Type B pancreatic cell (in vitro differentiated cells): ENCODE measurements at regions not wholly inside any gene's neighbourhood (a gene's known extent, or its start where the extent isn't known, plus 50 kb on each side); places are given as distances from the start of the nearest gene placed in this dataset.
A peak's percentile ranks its signal among the peaks of the same experiment; 100 is the strongest.

Experiments used
- DNase-seq: peaks from one replicate; pipeline ENCODE4 v3.0.0; 2021; ENCODE audit warnings: mixed read lengths; ENCODE audit not compliant: unreplicated experiment; ENCODE audit errors: extremely low spot score
- H3K27ac Mint-ChIP-seq: 2 replicates; pipeline ENCODE4 v1.8.0; 2021; ENCODE audit warnings: mild to moderate bottlenecking, mixed read lengths
- H3K27me3 Mint-ChIP-seq: 2 replicates; pipeline ENCODE4 v1.8.0; 2021; ENCODE audit warnings: mixed read lengths
- H3K36me3 Mint-ChIP-seq: 2 replicates; pipeline ENCODE4 v1.8.0; 2021; ENCODE audit warnings: mixed read lengths
- H3K4me1 Mint-ChIP-seq: one replicate; pipeline ENCODE4 v1.8.0; 2021; ENCODE audit warnings: mixed read lengths; ENCODE audit not compliant: unreplicated experiment
- H3K4me3 Mint-ChIP-seq: 2 replicates; pipeline ENCODE4 v1.8.0; 2021; ENCODE audit warnings: mild to moderate bottlenecking, mixed read lengths
- H3K9me3 Mint-ChIP-seq: 2 replicates; pipeline ENCODE4 v1.8.0; 2021; ENCODE audit warnings: mixed read lengths
- TF ChIP-seq, protein P1 (sequence below): fragments of 200-600 bp; sonication (generic); conservative IDR thresholded peaks from 2 replicates; pipeline ENCODE4 v1.5.0; 2021; ENCODE audit warnings: antibody characterized with exemption, mild to moderate bottlenecking

DNA sequence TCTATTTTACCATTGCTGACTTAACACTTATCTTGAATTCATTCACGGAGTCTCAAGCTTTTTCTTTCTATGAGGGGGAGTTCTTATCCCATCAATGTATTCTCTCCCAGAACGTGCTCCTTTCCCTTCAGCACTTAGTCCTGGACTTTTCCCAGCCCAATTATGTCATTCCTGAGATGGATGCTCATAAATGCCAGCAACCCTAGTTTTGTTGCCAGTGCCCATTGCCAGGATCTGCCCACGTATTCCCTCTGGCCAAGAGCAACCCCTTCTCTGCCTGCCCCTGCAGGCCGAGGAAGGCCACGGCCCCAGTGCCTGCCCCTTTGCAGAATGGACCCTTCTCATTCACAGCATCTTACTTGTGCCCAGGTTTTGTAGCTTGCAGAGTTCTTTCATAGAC is 67.4 kb upstream of the PPP1R3C start:
- H3K27me3 Mint-ChIP-seq = no peaks in the 10 kb centered on the region
- DNase-seq = no peak
- TF ChIP-seq, protein P1, sequence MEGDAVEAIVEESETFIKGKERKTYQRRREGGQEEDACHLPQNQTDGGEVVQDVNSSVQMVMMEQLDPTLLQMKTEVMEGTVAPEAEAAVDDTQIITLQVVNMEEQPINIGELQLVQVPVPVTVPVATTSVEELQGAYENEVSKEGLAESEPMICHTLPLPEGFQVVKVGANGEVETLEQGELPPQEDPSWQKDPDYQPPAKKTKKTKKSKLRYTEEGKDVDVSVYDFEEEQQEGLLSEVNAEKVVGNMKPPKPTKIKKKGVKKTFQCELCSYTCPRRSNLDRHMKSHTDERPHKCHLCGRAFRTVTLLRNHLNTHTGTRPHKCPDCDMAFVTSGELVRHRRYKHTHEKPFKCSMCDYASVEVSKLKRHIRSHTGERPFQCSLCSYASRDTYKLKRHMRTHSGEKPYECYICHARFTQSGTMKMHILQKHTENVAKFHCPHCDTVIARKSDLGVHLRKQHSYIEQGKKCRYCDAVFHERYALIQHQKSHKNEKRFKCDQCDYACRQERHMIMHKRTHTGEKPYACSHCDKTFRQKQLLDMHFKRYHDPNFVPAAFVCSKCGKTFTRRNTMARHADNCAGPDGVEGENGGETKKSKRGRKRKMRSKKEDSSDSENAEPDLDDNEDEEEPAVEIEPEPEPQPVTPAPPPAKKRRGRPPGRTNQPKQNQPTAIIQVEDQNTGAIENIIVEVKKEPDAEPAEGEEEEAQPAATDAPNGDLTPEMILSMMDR = no peak
- no peaks in the 10 kb centered on the region for H3K36me3 Mint-ChIP-seq
- H3K4me3 Mint-ChIP-seq = no peak overlapping the region
- H3K27ac Mint-ChIP-seq = no peak overlapping the region
- no peaks in the 10 kb centered on the region for H3K9me3 Mint-ChIP-seq
- H3K4me1 Mint-ChIP-seq = no peaks in the 10 kb centered on the region

DNA sequence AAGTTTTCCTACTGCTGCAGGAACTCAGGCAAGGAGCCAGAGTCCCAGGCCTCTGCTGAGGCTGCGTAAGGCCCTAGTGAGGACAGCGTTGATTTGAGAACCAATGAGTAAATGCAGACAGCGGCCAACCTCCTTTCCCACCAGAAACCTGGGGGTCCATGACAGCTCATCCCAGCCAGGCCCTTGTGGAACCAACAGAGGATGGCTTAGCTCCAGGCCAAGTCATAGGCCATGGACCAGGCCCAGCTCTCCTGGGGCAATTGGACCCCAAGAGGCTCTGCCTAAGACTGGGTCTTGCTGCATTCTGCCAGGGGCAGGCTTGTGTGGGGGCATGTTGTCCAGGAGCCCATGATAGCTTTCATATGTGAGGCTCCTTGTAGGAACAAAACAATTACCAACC is 65.4 kb upstream of the PPP1R3C start:
- Mint-ChIP-seq H3K27me3 (no peaks in the 10 kb centered on the region), H3K4me3 (no peak overlapping the region), H3K9me3 (no peaks in the 10 kb centered on the region), H3K27ac (no peak overlapping the region), H3K36me3 (no peaks in the 10 kb centered on the region), H3K4me1 (no peaks in the 10 kb centered on the region)
- no peak for DNase-seq
- TF ChIP-seq, protein P1 = no peak

DNA sequence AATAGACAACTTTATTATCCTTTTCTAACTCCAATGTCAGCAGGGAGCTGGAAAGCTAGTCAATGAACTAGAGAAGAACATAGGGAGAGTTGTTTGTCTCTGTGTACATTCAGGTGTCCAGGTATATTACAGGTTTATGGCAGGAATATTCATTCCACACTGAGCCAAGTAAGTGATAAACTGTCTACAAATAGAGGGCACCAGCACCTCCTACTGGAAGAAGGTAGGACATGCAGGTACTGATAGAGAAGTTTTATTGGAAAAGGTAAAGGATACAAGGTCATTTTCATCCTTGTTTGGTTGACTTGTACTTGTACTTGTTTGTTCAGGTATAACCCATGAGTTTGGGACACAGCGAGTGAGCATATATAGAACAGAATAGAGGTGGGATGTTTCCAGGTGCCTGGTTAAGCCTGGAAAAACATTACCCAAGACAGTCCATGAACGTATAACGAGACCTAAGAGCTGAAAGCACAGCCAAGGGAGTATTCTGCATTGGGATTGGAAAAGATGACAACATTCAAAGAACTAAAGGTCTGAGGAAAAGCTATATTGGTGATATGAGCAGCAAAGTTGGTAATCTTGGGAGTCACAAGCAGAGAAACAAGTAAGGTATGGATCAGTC is 61.4 kb upstream of the PPP1R3C start:
- Mint-ChIP-seq H3K4me3 (no peak overlapping the region), H3K36me3 (no peaks in the 10 kb centered on the region), H3K4me1 (peaks cover 4% of the 10 kb centered on the region), H3K9me3 (no peaks in the 10 kb centered on the region), H3K27me3 (no peaks in the 10 kb centered on the region), H3K27ac (no peak overlapping the region)
- TF ChIP-seq, protein P1 = peak; percentile 74
- no peak for DNase-seq

DNA sequence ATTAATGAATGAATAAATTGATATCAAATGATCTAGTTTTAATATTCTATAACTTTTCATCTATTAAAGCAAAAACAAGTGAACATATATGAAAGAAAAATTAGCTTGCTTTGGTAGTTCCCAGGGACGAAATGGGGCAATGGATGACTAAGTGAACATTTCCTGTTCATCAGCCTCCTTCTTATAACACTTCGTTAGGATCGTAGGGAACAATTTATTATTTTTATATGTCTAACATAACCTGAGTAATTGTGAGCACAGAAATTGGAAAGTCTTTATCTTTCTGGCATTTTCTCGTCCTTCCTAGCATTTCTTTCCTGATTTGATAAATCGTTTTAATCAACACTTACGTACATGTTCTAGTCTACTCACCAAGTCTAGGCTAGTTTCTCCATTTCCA is 59.1 kb upstream of the PPP1R3C start:
- peaks cover 4% of the 10 kb centered on the region for H3K4me1 Mint-ChIP-seq
- no peaks in the 10 kb centered on the region for H3K9me3 Mint-ChIP-seq
- H3K4me3 Mint-ChIP-seq = no peak overlapping the region
- H3K27ac Mint-ChIP-seq = no peak overlapping the region
- DNase-seq = no peak
- no peaks in the 10 kb centered on the region for H3K36me3 Mint-ChIP-seq
- TF ChIP-seq, protein P1 = no peak
- H3K27me3 Mint-ChIP-seq = no peaks in the 10 kb centered on the region

DNA sequence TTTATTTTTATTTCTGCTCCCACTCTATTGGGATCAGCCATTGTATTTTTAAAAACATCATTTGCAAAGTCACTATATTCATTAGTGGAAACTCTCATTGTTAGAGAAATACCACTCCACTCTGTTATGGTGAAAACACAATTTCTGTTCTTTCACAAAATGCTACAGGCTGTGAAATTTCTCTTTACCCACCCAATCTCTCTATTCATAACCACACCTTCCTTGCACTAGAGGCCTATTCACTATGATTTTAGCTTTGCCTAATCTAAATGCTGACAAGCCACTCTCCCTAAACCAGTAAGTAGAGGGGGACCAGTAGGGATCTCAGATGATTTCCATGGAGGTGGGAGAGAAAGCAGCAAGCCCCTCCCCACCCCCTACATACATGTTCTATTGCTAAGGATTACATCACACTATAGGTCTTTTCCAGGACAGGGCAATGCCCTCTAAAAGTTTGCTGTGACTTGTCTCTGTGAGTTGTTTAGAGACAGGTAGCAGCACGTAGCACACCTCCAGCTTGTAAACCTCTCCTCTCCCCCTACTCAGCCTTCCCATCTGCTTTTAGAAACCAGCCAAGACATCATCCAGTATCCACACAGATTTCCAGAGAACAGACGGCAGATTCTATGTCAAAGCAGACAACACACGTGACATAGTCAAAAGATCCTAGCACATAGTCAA is 58.3 kb upstream of the PPP1R3C start:
- H3K27me3 Mint-ChIP-seq = no peaks in the 10 kb centered on the region
- TF ChIP-seq, protein P1 = no peak
- no peaks in the 10 kb centered on the region for H3K36me3 Mint-ChIP-seq
- H3K4me1 Mint-ChIP-seq = peaks cover 4% of the 10 kb centered on the region
- H3K27ac Mint-ChIP-seq = no peak overlapping the region
- no peaks in the 10 kb centered on the region for H3K9me3 Mint-ChIP-seq
- no peak overlapping the region for H3K4me3 Mint-ChIP-seq
- DNase-seq = no peak
